ENCODE measurements at regions not wholly inside any gene's neighbourhood (a gene's known extent, or its start where the extent isn't known, plus 50 kb on each side); places are given as distances from the start of the nearest gene placed in this dataset.

- H3K9me3 ChIP-seq (ENCODE audit: insufficient read depth, low read depth), result no peaks in the 10 kb centered on the region
- BruUV-seq (replicated peaks), result no TSS peak
- no peak overlapping the region for H3K27ac ChIP-seq
- no peaks in the 10 kb centered on the region for H3K79me2 ChIP-seq (ENCODE audit: low read depth)
- POLR2A ChIA-PET (ENCODE audit: unreplicated experiment), result no interaction called here
- no peaks in the 10 kb centered on the region for H3K27me3 ChIP-seq (ENCODE audit: insufficient read depth, low read depth)
- no peak overlapping the region for H3K4me2 ChIP-seq
- no peak for DNase-seq
- CTCF ChIA-PET, result no interaction called here
- no peaks in the 10 kb centered on the region for H3K36me3 ChIP-seq (ENCODE audit: low read depth)
- no peak for TF ChIP-seq EZH2 (IDR thresholded peaks at IDR 0.05; ENCODE audit: low read depth)
- TF ChIP-seq CTCF (conservative IDR thresholded peaks at IDR 0.05), result peak; percentile 80
- intact Hi-C loops (cut with micrococcal nuclease; ENCODE audit: unreplicated experiment), result loop anchor here (1.0 to 10.0 kb wide), 3 partner anchors 224 to 1031 kb away; no protein-coding TSS in a partner anchor
- H3K4me1 ChIP-seq (replicated peaks; ENCODE audit: insufficient read depth), result no peaks in the 10 kb centered on the region
- H3K4me3 ChIP-seq, result no peak overlapping the region
- H3K9me2 ChIP-seq (ENCODE audit: insufficient read depth), result no peaks in the 10 kb centered on the region
- no peaks in the 10 kb centered on the region for H3F3A ChIP-seq (ENCODE audit: insufficient read depth, low read depth)
- H2AFZ ChIP-seq, result no peak overlapping the region
- H4K20me1 ChIP-seq (ENCODE audit: insufficient read depth), result no peaks in the 10 kb centered on the region
Observed at GRCh38 chr13:70568571-70568970, 460.3 kb upstream of the KLHL1 start.

- Histone ChIP-seq H3K9me3 (ENCODE audit: insufficient read depth, low read depth) (no peaks in the 10 kb centered on the region), H2AFZ (no peak overlapping the region), H3K4me2 (no peak overlapping the region), H3K4me3 (no peak overlapping the region), H3K9me2 (ENCODE audit: insufficient read depth) (no peaks in the 10 kb centered on the region), H3K79me2 (ENCODE audit: low read depth) (no peaks in the 10 kb centered on the region), H3K27me3 (ENCODE audit: insufficient read depth, low read depth) (no peaks in the 10 kb centered on the region), H3F3A (ENCODE audit: insufficient read depth, low read depth) (no peaks in the 10 kb centered on the region), H3K27ac (no peak overlapping the region), H3K4me1 (replicated peaks; ENCODE audit: insufficient read depth) (no peaks in the 10 kb centered on the region), H3K36me3 (ENCODE audit: low read depth) (no peaks in the 10 kb centered on the region), H4K20me1 (ENCODE audit: insufficient read depth) (no peaks in the 10 kb centered on the region)
- no peak for DNase-seq
- POLR2A ChIA-PET (ENCODE audit: unreplicated experiment), result no interaction called here
- intact Hi-C loops (cut with micrococcal nuclease; ENCODE audit: unreplicated experiment), result no loop called here
- TF ChIP-seq EZH2 (IDR thresholded peaks at IDR 0.05; ENCODE audit: low read depth), result no peak
- TF ChIP-seq CTCF (conservative IDR thresholded peaks at IDR 0.05), result no peak
- CTCF ChIA-PET, result no interaction called here
- no TSS peak for BruUV-seq (replicated peaks)
Observed at GRCh38 chr13:70544706-70545105, 436.5 kb upstream of the KLHL1 start.

- Histone ChIP-seq H3K4me3 (no peak overlapping the region), H3K4me2 (no peak overlapping the region), H3K27ac (no peak overlapping the region), H3K79me2 (ENCODE audit: low read depth) (no peaks in the 10 kb centered on the region), H2AFZ (no peak overlapping the region), H4K20me1 (ENCODE audit: insufficient read depth) (no peaks in the 10 kb centered on the region), H3K27me3 (ENCODE audit: insufficient read depth, low read depth) (no peaks in the 10 kb centered on the region), H3K4me1 (replicated peaks; ENCODE audit: insufficient read depth) (no peaks in the 10 kb centered on the region), H3K9me3 (ENCODE audit: insufficient read depth, low read depth) (no peaks in the 10 kb centered on the region), H3K9me2 (ENCODE audit: insufficient read depth) (no peaks in the 10 kb centered on the region), H3K36me3 (ENCODE audit: low read depth) (no peaks in the 10 kb centered on the region), H3F3A (ENCODE audit: insufficient read depth, low read depth) (no peaks in the 10 kb centered on the region)
- POLR2A ChIA-PET (ENCODE audit: unreplicated experiment), result no interaction called here
- no TSS peak for BruUV-seq (replicated peaks)
- DNase-seq, result no peak
- CTCF ChIA-PET, result no interaction called here
- TF ChIP-seq CTCF (conservative IDR thresholded peaks at IDR 0.05) (no peak), EZH2 (IDR thresholded peaks at IDR 0.05; ENCODE audit: low read depth) (no peak)
- intact Hi-C loops (cut with micrococcal nuclease; ENCODE audit: unreplicated experiment), result no loop called here
Observed at GRCh38 chr13:70541451-70541850, 433.2 kb upstream of the KLHL1 start.

Measured in PC-9 (cell line).